ENCODE measurements at regions not wholly inside any gene's neighbourhood (a gene's known extent, or its start where the extent isn't known, plus 50 kb on each side); places are given as distances from the start of the nearest gene placed in this dataset.

GRCh38 chr9:24961762-24962161 is 416.1 kb upstream of the IZUMO3 start:
- TF ChIP-seq POLR2AphosphoS5 (IDR thresholded peaks at IDR 0.05) = no peak
- TF ChIP-seq CTCF (IDR thresholded peaks at IDR 0.05) = no peak
- no peak for TF ChIP-seq POLR2A (IDR thresholded peaks at IDR 0.05)
- no peak for TF ChIP-seq EP300 (IDR thresholded peaks at IDR 0.05)
